Pancreas (tissue), 10 donors: ENCODE measurements at regions not wholly inside any gene's neighbourhood (a gene's known extent, or its start where the extent isn't known, plus 50 kb on each side); places are given as distances from the start of the nearest gene placed in this dataset.
"Not testable (repeated sequence)": the region's sequence is repeated elsewhere in the genome, so short reads cannot be mapped to it uniquely, and the experiment has no call there.

Experiments
- ATAC-seq, 4 donors: fragments of 200-7000 bp; cut with Tn5 transposase; one replicate each; pipeline versions ENCODE4 v1.8.0 to v1.9.1; 2020; ENCODE audit warnings: mild to moderate bottlenecking in 4 of 4, moderate library complexity in 4 of 4
- DNase-seq, 6 donors: peaks; one replicate each; pipeline ENCODE4 v3.0.0-alpha.2; 2020
- FAIRE-seq: peaks from 2 replicates; lab custom pipeline; 2012; peaks lifted over from hg19 to GRCh38; lab: Jason Lieb, UNC
- H3K27ac ChIP-seq, 4 donors: fragments of 200-600 bp; sonication (generic); 1 replicate in 3 of 4; 2 replicates in 1 of 4; pipeline versions ENCODE4 v1.5.0 to v1.8.0; 2020
- H3K27me3 ChIP-seq, 4 donors: fragments of 200-600 bp; one replicate each; pipeline ENCODE4 v1.8.0; 2021
- H3K36me3 ChIP-seq, 3 donors: fragments of 200-600 bp; sonication (generic) in 1 of 3; one replicate each; pipeline versions ENCODE4 v1.5.0 to v1.8.0; 2020 to 2021
- H3K4me1 ChIP-seq, 3 donors: fragments of 200-600 bp; one replicate each; pipeline ENCODE4 v1.8.0; 2021
- H3K4me3 ChIP-seq, 4 donors: fragments of 200-600 bp; sonication (generic) in 2 of 4; one replicate each; pipeline versions ENCODE4 v1.5.0 to v1.8.0; 2020 to 2021
- H3K9me3 ChIP-seq, 4 donors: fragments of 200-600 bp; one replicate each; pipeline ENCODE4 v1.8.0; 2021
- CTCF ChIP-seq, 4 donors: fragments of 200-600 bp; sonication (generic) in 3 of 4; IDR thresholded peaks; one replicate each; pipeline versions ENCODE4 v1.5.0 to v1.8.0; 2021; ENCODE audit warnings: antibody characterized with exemption in 4 of 4
- WGBS, 2 donors: extraction: QIAGEN DNeasy Blood & Tissue Kit; methylation state at CpG; one replicate each; pipeline ENCODE4 v1.1.7; 2013; 5-methylcytosine and 5-hydroxymethylcytosine counted together
- intact Hi-C, 3 donors: fragments of 100-400 bp; cut with DNase I; formaldehyde crosslinking; loops; one replicate each; pipeline versions ENCODE4 v1.11.1 to v1.14.2; 2022
- donor health status: healthy with polysubstance abuse.
- donor health status: DM: no; HTN: no; CAD: no; lungs with moderate emphysema.
- donor health status: DM: no; HTN: no; CAD: no.
- donor health status: control.
- donor health status: control.
- donor health status: Bipolar disorder and iron deficiency.
- donor health status: DM: yes; HTN: yes; CAD: no.
- donor health status: DM: no; HTN: no; CAD: no.
- donor health status: DM: no; HTN: no; CAD: no.
- donor health status: DM: yes; HTN: yes; CAD: no.

GRCh38 chr10:76815505-76815904, 822.1 kb downstream of the KCNMA1 start:
- intact Hi-C loops, H3K27me3 ChIP-seq, H3K4me1 ChIP-seq, H3K9me3 ChIP-seq, H3K36me3 ChIP-seq, FAIRE-seq, H3K27ac ChIP-seq, H3K4me3 ChIP-seq, ATAC-seq: not testable (repeated sequence)
- 76 to 77% methylated on average over 8 to 9 of the region's 9 CpGs for WGBS, 2 donors
- peak in 1 of 6 donors; percentile 26 for DNase-seq

GRCh38 chr10:76811430-76811829, 826.2 kb downstream of the KCNMA1 start:
- intact Hi-C loops = no loop called here
- no peak for TF ChIP-seq CTCF (IDR thresholded peaks at IDR 0.05)
- Histone ChIP-seq H3K4me3 (no peak overlapping the region), H3K27me3 (no peaks in the 10 kb centered on the region), H3K4me1 (no peaks in the 10 kb centered on the region), H3K9me3 (no peaks in the 10 kb centered on the region), H3K27ac (no peak overlapping the region), H3K36me3 (no peaks in the 10 kb centered on the region)
- ATAC-seq (no peak), FAIRE-seq (no peak), DNase-seq (no peak)

- FAIRE-seq = no peak
- 49 to 64% methylated on average over 4 of the region's 4 CpGs for WGBS, 2 donors
- Histone ChIP-seq H3K27ac (no peak overlapping the region), H3K27me3 (no peaks in the 10 kb centered on the region), H3K36me3 (no peaks in the 10 kb centered on the region), H3K4me3 (no peak overlapping the region), H3K9me3 (no peaks in the 10 kb centered on the region), H3K4me1 (no peaks in the 10 kb centered on the region)
- no peak for TF ChIP-seq CTCF (IDR thresholded peaks at IDR 0.05)
- ATAC-seq = no peak
- intact Hi-C loops = no loop called here
- no peak for DNase-seq
Observed at GRCh38 chr10:76788452-76788811, 849.2 kb downstream of the KCNMA1 start.

GRCh38 chr10:76787746-76788451, 849.7 kb downstream of the KCNMA1 start:
- WGBS, 2 donors = 90 to 96% methylated on average over 3 of the region's 3 CpGs
- no peak overlapping the region for H3K4me3 ChIP-seq
- no peak for ATAC-seq

GRCh38 chr10:76786504-76787072, 851.0 kb downstream of the KCNMA1 start:
- no peak overlapping the region for H3K27ac ChIP-seq
- FAIRE-seq (no peak), DNase-seq (no peak), ATAC-seq (no peak)
- H3K4me1 ChIP-seq = no peaks in the 10 kb centered on the region
- TF ChIP-seq CTCF (IDR thresholded peaks at IDR 0.05) = no peak
- intact Hi-C loops = no loop called here
- 76 to 87% methylated on average over 4 of the region's 4 CpGs for WGBS, 2 donors
- H3K27me3 ChIP-seq = no peaks in the 10 kb centered on the region
- H3K36me3 ChIP-seq = no peaks in the 10 kb centered on the region
- H3K9me3 ChIP-seq = no peaks in the 10 kb centered on the region
- H3K4me3 ChIP-seq = no peak overlapping the region

More at GRCh38 chr10:76787746-76788451, 849.7 kb downstream of the KCNMA1 start:
- H3K36me3 ChIP-seq = no peaks in the 10 kb centered on the region
- intact Hi-C loops = no loop called here
- TF ChIP-seq CTCF (IDR thresholded peaks at IDR 0.05) = no peak
- H3K9me3 ChIP-seq = no peaks in the 10 kb centered on the region
- no peak overlapping the region for H3K27ac ChIP-seq
- DNase-seq (no peak), FAIRE-seq (no peak)
- H3K27me3 ChIP-seq = no peaks in the 10 kb centered on the region
- H3K4me1 ChIP-seq = no peaks in the 10 kb centered on the region
